Thyroid gland (tissue), 4 donors: ENCODE measurements at regions not wholly inside any gene's neighbourhood (a gene's known extent, or its start where the extent isn't known, plus 50 kb on each side); places are given as distances from the start of the nearest gene placed in this dataset.

ENCODE experiments used
- CTCF ChIP-seq, 6 experiments: fragments of 200-600 bp in 3 of 6; fragments of 450-650 bp in 3 of 6; sonication (generic) in 3 of 6; IDR thresholded peaks; one replicate each; pipeline ENCODE4 v1.5.1; 2016 to 2019; ENCODE audit warnings: antibody characterized with exemption in 6 of 6, mild to moderate bottlenecking in 2 of 6, inconsistent platforms in 1 of 6, moderate library complexity in 1 of 6
- POLR2A ChIP-seq, 2 donors: fragments of 450-650 bp; IDR thresholded peaks; one replicate each; pipeline ENCODE4 v1.6.1; 2017; ENCODE audit warnings: antibody characterized with exemption in 2 of 2, mild to moderate bottlenecking in 2 of 2, moderate library complexity in 1 of 2

- no peak for TF ChIP-seq POLR2A (IDR thresholded peaks at IDR 0.05)
- TF ChIP-seq CTCF (IDR thresholded peaks at IDR 0.05), result no peak
Measured at GRCh38 chr1:47681735-47682134, 243.9 kb downstream of the FOXD2 start.
